ENCODE measurements at regions not wholly inside any gene's neighbourhood (a gene's known extent, or its start where the extent isn't known, plus 50 kb on each side); places are given as distances from the start of the nearest gene placed in this dataset.

GRCh38 chr4:63795301-63795700, 613.9 kb downstream of the TECRL start:
- intact Hi-C loops (cut with DNase I; ENCODE audit: low total_unique reads) = no loop called here
- no peaks in the 10 kb centered on the region for H3K9me3 ChIP-seq

GRCh38 chr4:63790377-63790776, 618.9 kb downstream of the TECRL start:
- TF ChIP-seq POLR2A (IDR thresholded peaks at IDR 0.05) (no peak), POLR2AphosphoS5 (IDR thresholded peaks at IDR 0.05) (no peak), CTCF (IDR thresholded peaks at IDR 0.05 in 8 of 11, conservative IDR thresholded peaks at IDR 0.05 in 3 of 11) (no peak)
- intact Hi-C loops (cut with DNase I; ENCODE audit: low total_unique reads) = no loop called here
- H3K9me3 ChIP-seq = peaks cover 0 to 4% (median 0%) of the 10 kb centered on the region in 8 donors
- no peak overlapping the region for H3K4me3 ChIP-seq
- no peak overlapping the region for H3K27ac ChIP-seq
- H3K27me3 ChIP-seq (replicated peaks in 1 of 7) = no peaks in the 10 kb centered on the region
- H3K36me3 ChIP-seq = no peaks in the 10 kb centered on the region
- DNase-seq = no peak
- H3K4me1 ChIP-seq = no peaks in the 10 kb centered on the region
- 64 to 76% (median 71%) methylated on average over 5 of the region's 5 CpGs for WGBS, 5 donors

More at GRCh38 chr4:63795301-63795700, 613.9 kb downstream of the TECRL start:
- no peak overlapping the region for H3K4me3 ChIP-seq
- no peaks in the 10 kb centered on the region for H3K36me3 ChIP-seq
- no peak overlapping the region for H3K27ac ChIP-seq
- no peaks in the 10 kb centered on the region for H3K4me1 ChIP-seq
- 42 to 64% (median 61%) methylated on average over 2 of the region's 2 CpGs for WGBS, 5 donors
- no peak for DNase-seq
- no peaks in the 10 kb centered on the region for H3K27me3 ChIP-seq (replicated peaks in 1 of 7)
- no peak for TF ChIP-seq POLR2AphosphoS5 (IDR thresholded peaks at IDR 0.05)
- TF ChIP-seq POLR2A (IDR thresholded peaks at IDR 0.05) = no peak
- TF ChIP-seq CTCF (IDR thresholded peaks at IDR 0.05 in 8 of 11, conservative IDR thresholded peaks at IDR 0.05 in 3 of 11) = no peak

- Histone ChIP-seq H3K4me3 (no peak overlapping the region), H3K36me3 (no peaks in the 10 kb centered on the region), H3K4me1 (no peaks in the 10 kb centered on the region), H3K9me3 (peaks cover 0 to 4% (median 0%) of the 10 kb centered on the region in 8 donors), H3K27ac (no peak overlapping the region), H3K27me3 (replicated peaks in 1 of 7) (no peaks in the 10 kb centered on the region)
- TF ChIP-seq POLR2A (IDR thresholded peaks at IDR 0.05) = no peak
- TF ChIP-seq POLR2AphosphoS5 (IDR thresholded peaks at IDR 0.05) = no peak
- TF ChIP-seq CTCF (IDR thresholded peaks at IDR 0.05 in 8 of 11, conservative IDR thresholded peaks at IDR 0.05 in 3 of 11) = no peak
- DNase-seq = no peak
- WGBS, 5 donors = 67 to 96% (median 80%) methylated on average over 1 of the region's 1 CpG
- intact Hi-C loops (cut with DNase I; ENCODE audit: low total_unique reads) = no loop called here
Observed at GRCh38 chr4:63788271-63788670, 621.0 kb downstream of the TECRL start.

- 62 to 73% (median 68%) methylated on average over 1 of the region's 1 CpG for WGBS, 5 donors
- Histone ChIP-seq H3K27me3 (replicated peaks in 1 of 7) (no peaks in the 10 kb centered on the region), H3K27ac (no peak overlapping the region), H3K36me3 (no peaks in the 10 kb centered on the region), H3K9me3 (peaks cover 0 to 4% (median 0%) of the 10 kb centered on the region in 8 donors), H3K4me3 (no peak overlapping the region), H3K4me1 (no peaks in the 10 kb centered on the region)
- intact Hi-C loops (cut with DNase I; ENCODE audit: low total_unique reads) = no loop called here
- TF ChIP-seq CTCF (IDR thresholded peaks at IDR 0.05 in 8 of 11, conservative IDR thresholded peaks at IDR 0.05 in 3 of 11) = no peak
- TF ChIP-seq POLR2A (IDR thresholded peaks at IDR 0.05) = no peak
- TF ChIP-seq POLR2AphosphoS5 (IDR thresholded peaks at IDR 0.05) = no peak
- DNase-seq = no peak
Observed at GRCh38 chr4:63787326-63787725, 621.9 kb downstream of the TECRL start.
